Spleen (tissue), 11 donors: ENCODE measurements at regions not wholly inside any gene's neighbourhood (a gene's known extent, or its start where the extent isn't known, plus 50 kb on each side); places are given as distances from the start of the nearest gene placed in this dataset.

Source experiments
- DNase-seq: peaks from one replicate; pipeline ENCODE4 v3.0.0-alpha.2; 2020
- H3K27ac ChIP-seq, 8 donors: fragments of 200-600 bp; sonication (generic) in 7 of 8; 1 replicate in 4 of 8; 2 replicates in 4 of 8; pipeline versions ENCODE4 v1.5.0 to v1.8.0; 2016 to 2021; ENCODE audit warnings: inconsistent platforms in 4 of 8, mild to moderate bottlenecking in 4 of 8, moderate library complexity in 1 of 8
- H3K27me3 ChIP-seq, 7 donors: fragments of 200-600 bp; sonication (generic) in 6 of 7; replicated peaks in 1 of 7; 1 replicate in 4 of 7; 2 replicates in 3 of 7; pipeline versions ENCODE4 v1.5.0 to v1.8.0; 2016 to 2021; ENCODE audit warnings: inconsistent platforms in 3 of 7, mild to moderate bottlenecking in 1 of 7
- H3K36me3 ChIP-seq, 6 donors: fragments of 200-600 bp; sonication (generic) in 5 of 6; 1 replicate in 4 of 6; 2 replicates in 2 of 6; pipeline versions ENCODE4 v1.5.0 to v1.8.0; 2016 to 2021; ENCODE audit warnings: inconsistent platforms in 2 of 6
- H3K4me1 ChIP-seq, 6 donors: fragments of 200-600 bp; sonication (generic) in 5 of 6; 1 replicate in 3 of 6; 2 replicates in 3 of 6; pipeline versions ENCODE4 v1.5.0 to v1.8.0; 2016 to 2021; ENCODE audit warnings: inconsistent platforms in 3 of 6
- H3K4me3 ChIP-seq, 8 donors: fragments of 200-600 bp; sonication (generic) in 7 of 8; 1 replicate in 4 of 8; 2 replicates in 4 of 8; pipeline versions ENCODE4 v1.5.0 to v1.8.0; 2016 to 2021; ENCODE audit warnings: inconsistent platforms in 4 of 8, mild to moderate bottlenecking in 4 of 8, moderate library complexity in 2 of 8
- H3K9me3 ChIP-seq, 8 donors: fragments of 200-600 bp; sonication (generic) in 7 of 8; 1 replicate in 4 of 8; 2 replicates in 4 of 8; pipeline versions ENCODE4 v1.5.0 to v1.8.0; 2016 to 2021; ENCODE audit warnings: inconsistent platforms in 4 of 8
- CTCF ChIP-seq, 11 experiments: fragments of 200-600 bp in 7 of 11; fragments of 450-650 bp in 4 of 11; sonication (generic) in 4 of 11; IDR thresholded peaks in 8 of 11; conservative IDR thresholded peaks in 3 of 11; 1 replicate in 7 of 11; 2 replicates in 4 of 11; pipeline versions ENCODE4 v1.4.0 to v1.8.0; 2016 to 2021; ENCODE audit warnings: antibody characterized with exemption in 11 of 11, inconsistent platforms in 4 of 11, mild to moderate bottlenecking in 1 of 11
- POLR2A ChIP-seq, 3 donors: fragments of 450-650 bp; IDR thresholded peaks; one replicate each; pipeline ENCODE4 v1.5.1; 2017; ENCODE audit warnings: antibody characterized with exemption in 3 of 3, mild to moderate bottlenecking in 1 of 3
- POLR2AphosphoS5 ChIP-seq, 3 donors: sonication (generic); formaldehyde crosslinking; IDR thresholded peaks; one replicate each; pipeline ENCODE4 v1.5.1; 2017; ENCODE audit warnings: antibody characterized with exemption in 3 of 3
- WGBS, 5 donors: extraction: QIAGEN DNeasy Blood & Tissue Kit in 3 of 5; methylation state at CpG; one replicate each; pipeline versions ENCODE4 v1.1.5 to v1.1.7; 2013 to 2018; 5-methylcytosine and 5-hydroxymethylcytosine counted together
- intact Hi-C: fragments of 100-400 bp; cut with DNase I; formaldehyde crosslinking; loops from one replicate; pipeline ENCODE4 v1.15.0; 2023; ENCODE audit warnings: low total_unique reads
- donor health status: healthy with polysubstance abuse.
- donor health status: DM: no; HTN: no; CAD: no; lungs with moderate emphysema.
- donor health status: DM: no; HTN: no; CAD: no.
- donor health status: Bipolar disorder and iron deficiency.
- donor health status: healthy.
- donor health status: DM: no; HTN: no; CAD: no.
- donor health status: DM: yes; HTN: yes; CAD: no.

GRCh38 chr1:208653426-208653825 lies 409.2 kb upstream of the PLXNA2 start:
- Histone ChIP-seq H3K4me3 (no peak overlapping the region), H3K27ac (no peak overlapping the region), H3K4me1 (no peaks in the 10 kb centered on the region), H3K27me3 (peaks cover 0 to 42% (median 7%) of the 10 kb centered on the region in 7 donors), H3K9me3 (no peaks in the 10 kb centered on the region), H3K36me3 (no peaks in the 10 kb centered on the region)
- intact Hi-C loops, result loop anchor here (5.0 kb wide), 1 partner anchor 539 kb away; no protein-coding TSS in a partner anchor
- no peak for DNase-seq
- 67 to 83% (median 73%) methylated on average over 4 of the region's 4 CpGs for WGBS, 5 donors
- no peak for TF ChIP-seq POLR2AphosphoS5 (IDR thresholded peaks at IDR 0.05)
- no peak for TF ChIP-seq CTCF (IDR thresholded peaks at IDR 0.05 in 8 of 11, conservative IDR thresholded peaks at IDR 0.05 in 3 of 11)
- no peak for TF ChIP-seq POLR2A (IDR thresholded peaks at IDR 0.05)

GRCh38 chr1:208654241-208654640 lies 410.1 kb upstream of the PLXNA2 start:
- Histone ChIP-seq H3K4me3 (no peak overlapping the region), H3K36me3 (no peaks in the 10 kb centered on the region), H3K27ac (no peak overlapping the region), H3K4me1 (no peaks in the 10 kb centered on the region), H3K9me3 (no peaks in the 10 kb centered on the region), H3K27me3 (peaks cover 0 to 34% (median 7%) of the 10 kb centered on the region in 7 donors)
- intact Hi-C loops, result loop anchor here (5.0 kb wide), 1 partner anchor 538 kb away; no protein-coding TSS in a partner anchor
- DNase-seq, result no peak
- WGBS, 5 donors, result 55 to 65% (median 61%) methylated on average over 3 of the region's 3 CpGs
- peak in 1 of 11 experiments; percentile 30 for TF ChIP-seq CTCF (IDR thresholded peaks at IDR 0.05 in 8 of 11, conservative IDR thresholded peaks at IDR 0.05 in 3 of 11)
- TF ChIP-seq POLR2AphosphoS5 (IDR thresholded peaks at IDR 0.05), result no peak

- intact Hi-C loops, result no loop called here
- H3K4me1 ChIP-seq, result no peaks in the 10 kb centered on the region
- 86 to 93% (median 89%) methylated on average over 4 of the region's 4 CpGs for WGBS, 5 donors
- no peaks in the 10 kb centered on the region for H3K9me3 ChIP-seq
- DNase-seq, result no peak
- no peak for TF ChIP-seq CTCF (IDR thresholded peaks at IDR 0.05 in 8 of 11, conservative IDR thresholded peaks at IDR 0.05 in 3 of 11)
- TF ChIP-seq POLR2A (IDR thresholded peaks at IDR 0.05), result no peak
- no peaks in the 10 kb centered on the region for H3K27me3 ChIP-seq
- no peak overlapping the region for H3K4me3 ChIP-seq
- no peak overlapping the region for H3K27ac ChIP-seq
- no peaks in the 10 kb centered on the region for H3K36me3 ChIP-seq
Measured at GRCh38 chr1:208665936-208666335, 421.8 kb upstream of the PLXNA2 start.

DNA sequence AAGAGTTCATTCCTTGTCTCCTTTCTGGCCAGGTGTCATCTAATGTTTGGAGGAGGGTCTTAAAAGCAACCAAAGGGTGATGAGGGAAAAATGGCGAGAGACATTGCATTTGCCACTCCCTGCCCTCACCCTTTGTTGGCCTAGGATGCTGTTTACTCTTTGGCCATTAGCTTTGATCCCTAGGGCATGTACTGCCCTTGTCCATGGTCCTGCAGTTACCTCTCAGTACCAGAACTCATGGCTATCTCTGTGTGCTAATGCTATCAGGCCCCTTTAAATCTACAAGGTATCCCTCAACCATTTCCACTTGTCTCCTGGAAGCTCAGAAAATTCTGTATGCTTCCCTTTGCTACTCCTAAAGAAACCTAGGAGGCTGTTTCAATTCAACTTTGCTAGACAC lies 424.8 kb upstream of the PLXNA2 start:
- WGBS, 5 donors, result 46 to 72% (median 56%) methylated on average over 1 of the region's 1 CpG
- no peaks in the 10 kb centered on the region for H3K9me3 ChIP-seq
- DNase-seq, result no peak
- TF ChIP-seq CTCF (IDR thresholded peaks at IDR 0.05 in 8 of 11, conservative IDR thresholded peaks at IDR 0.05 in 3 of 11), result no peak
- TF ChIP-seq POLR2A (IDR thresholded peaks at IDR 0.05), result no peak
- no peak for TF ChIP-seq POLR2AphosphoS5 (IDR thresholded peaks at IDR 0.05)
- no peak overlapping the region for H3K4me3 ChIP-seq
- no peaks in the 10 kb centered on the region for H3K4me1 ChIP-seq
- no peaks in the 10 kb centered on the region for H3K27me3 ChIP-seq
- intact Hi-C loops, result no loop called here
- H3K36me3 ChIP-seq, result no peaks in the 10 kb centered on the region
- no peak overlapping the region for H3K27ac ChIP-seq
